Fibroblast of lung (primary cell): ENCODE measurements at regions not wholly inside any gene's neighbourhood (a gene's known extent, or its start where the extent isn't known, plus 50 kb on each side); places are given as distances from the start of the nearest gene placed in this dataset.

ENCODE experiments used
- CTCF ChIP-seq, 2 donors: IDR thresholded peaks in 1 of 2; conservative IDR thresholded peaks in 1 of 2; 1 replicate in 1 of 2; 2 replicates in 1 of 2; pipeline ENCODE4 v1.5.1; 2011 to 2012; ENCODE audit warnings: low read length in 2 of 2, control low read depth in 1 of 2, inconsistent platforms in 1 of 2, low read depth in 1 of 2, mild to moderate bottlenecking in 1 of 2
- EZH2 ChIP-seq: IDR thresholded peaks from 2 replicates; pipeline ENCODE4 v1.5.1; 2012; ENCODE audit warnings: low read length, control low read depth, mild to moderate bottlenecking; ENCODE audit errors: missing control alignments

- TF ChIP-seq CTCF (conservative IDR thresholded peaks at IDR 0.05 in 1 of 2, IDR thresholded peaks at IDR 0.05 in 1 of 2; ENCODE audit: low read depth in 1 of 2, low read length in 2 of 2) (no peak), EZH2 (no peak)
Measured at GRCh38 chr16:61332461-61332860, 703.8 kb downstream of the CDH8 start.
